Tibial artery (tissue), 4 donors: ENCODE measurements at regions not wholly inside any gene's neighbourhood (a gene's known extent, or its start where the extent isn't known, plus 50 kb on each side); places are given as distances from the start of the nearest gene placed in this dataset.

Source experiments
- DNase-seq, 2 donors: peaks; one replicate each; pipeline ENCODE4 v3.0.0-alpha.2; 2019
- H3K27ac ChIP-seq, 2 donors: fragments of 200-600 bp; sonication (generic) in 1 of 2; 1 replicate in 1 of 2; 2 replicates in 1 of 2; pipeline ENCODE4 v1.5.1; 2018 to 2019; ENCODE audit warnings: mild to moderate bottlenecking in 1 of 2
- H3K27me3 ChIP-seq, 2 donors: fragments of 200-600 bp; sonication (generic) in 1 of 2; one replicate each; pipeline versions ENCODE4 v1.5.1 to v1.6.0; 2016 to 2019
- H3K36me3 ChIP-seq, 3 donors: fragments of 200-600 bp; sonication (generic) in 2 of 3; one replicate each; pipeline ENCODE4 v1.5.1; 2016 to 2019; ENCODE audit warnings: mild to moderate bottlenecking in 2 of 3
- H3K4me1 ChIP-seq, 4 donors: fragments of 200-600 bp; sonication (generic) in 2 of 4; 1 replicate in 3 of 4; 2 replicates in 1 of 4; pipeline ENCODE4 v1.5.1; 2016 to 2019
- H3K4me3 ChIP-seq, 2 donors: fragments of 200-600 bp; sonication (generic) in 1 of 2; 1 replicate in 1 of 2; 2 replicates in 1 of 2; pipeline ENCODE4 v1.5.1; 2018 to 2019; ENCODE audit warnings: mild to moderate bottlenecking in 2 of 2
- H3K9me3 ChIP-seq, 3 donors: fragments of 200-600 bp; sonication (generic) in 1 of 3; one replicate each; pipeline ENCODE4 v1.5.1; 2016 to 2019
- CTCF ChIP-seq, 2 experiments: fragments of 200-600 bp in 1 of 2; fragments of 450-650 bp in 1 of 2; IDR thresholded peaks; one replicate each; pipeline ENCODE4 v1.5.1; 2017 to 2019; ENCODE audit warnings: antibody characterized with exemption in 2 of 2, mild to moderate bottlenecking in 1 of 2, moderate library complexity in 1 of 2
- intact Hi-C: fragments of 100-400 bp; cut with DNase I; formaldehyde crosslinking; loops from one replicate; pipeline ENCODE4 v1.15.0; 2023; ENCODE audit warnings: low total_unique reads

GRCh38 chr5:30596495-30597064, 596.9 kb upstream of the CDH6 start:
- no peaks in the 10 kb centered on the region for H3K36me3 ChIP-seq
- H3K27me3 ChIP-seq: no peaks in the 10 kb centered on the region
- H3K4me3 ChIP-seq: no peak overlapping the region
- H3K4me1 ChIP-seq: no peaks in the 10 kb centered on the region
- no peak for DNase-seq
- no peak for TF ChIP-seq CTCF (IDR thresholded peaks at IDR 0.05)
- intact Hi-C loops: no loop called here
- no peak overlapping the region for H3K27ac ChIP-seq
- H3K9me3 ChIP-seq: no peaks in the 10 kb centered on the region

GRCh38 chr5:30594331-30594730, 599.2 kb upstream of the CDH6 start:
- no peak overlapping the region for H3K4me3 ChIP-seq
- no peak for TF ChIP-seq CTCF (IDR thresholded peaks at IDR 0.05)
- no peak overlapping the region for H3K27ac ChIP-seq
- intact Hi-C loops: no loop called here
- no peak for DNase-seq
- H3K4me1 ChIP-seq: no peaks in the 10 kb centered on the region
- no peaks in the 10 kb centered on the region for H3K27me3 ChIP-seq
- no peaks in the 10 kb centered on the region for H3K36me3 ChIP-seq
- no peaks in the 10 kb centered on the region for H3K9me3 ChIP-seq

GRCh38 chr5:30592833-30593232, 600.7 kb upstream of the CDH6 start:
- Histone ChIP-seq H3K9me3 (no peaks in the 10 kb centered on the region), H3K27ac (no peak overlapping the region), H3K4me1 (no peaks in the 10 kb centered on the region), H3K36me3 (no peaks in the 10 kb centered on the region), H3K4me3 (no peak overlapping the region), H3K27me3 (no peaks in the 10 kb centered on the region)
- TF ChIP-seq CTCF (IDR thresholded peaks at IDR 0.05): no peak
- no peak for DNase-seq
- intact Hi-C loops: no loop called here

GRCh38 chr5:30581198-30581935, 612.1 kb upstream of the CDH6 start:
- TF ChIP-seq CTCF (IDR thresholded peaks at IDR 0.05): no peak
- H3K27me3 ChIP-seq: no peaks in the 10 kb centered on the region
- H3K36me3 ChIP-seq: no peaks in the 10 kb centered on the region
- no peaks in the 10 kb centered on the region for H3K4me1 ChIP-seq
- intact Hi-C loops: no loop called here
- no peak overlapping the region for H3K4me3 ChIP-seq
- no peaks in the 10 kb centered on the region for H3K9me3 ChIP-seq
- no peak for DNase-seq
- H3K27ac ChIP-seq: no peak overlapping the region

- no peaks in the 10 kb centered on the region for H3K27me3 ChIP-seq
- no peak overlapping the region for H3K4me3 ChIP-seq
- no peaks in the 10 kb centered on the region for H3K36me3 ChIP-seq
- no peak overlapping the region for H3K27ac ChIP-seq
- no peak for TF ChIP-seq CTCF (IDR thresholded peaks at IDR 0.05)
- intact Hi-C loops: no loop called here
- no peak for DNase-seq
- no peaks in the 10 kb centered on the region for H3K9me3 ChIP-seq
- H3K4me1 ChIP-seq: no peaks in the 10 kb centered on the region
Observed at GRCh38 chr5:30574761-30575160, 618.7 kb upstream of the CDH6 start.
